BE2C (cell line): ENCODE measurements at regions not wholly inside any gene's neighbourhood (a gene's known extent, or its start where the extent isn't known, plus 50 kb on each side); places are given as distances from the start of the nearest gene placed in this dataset.

Source experiments
- DNase-seq: peaks from one replicate; pipeline ENCODE4 v3.0.0-alpha.2; 2020
- H3K27me3 ChIP-seq: fragments of 250-450 bp; sonication (Bioruptor Pico); 2 replicates; pipeline ENCODE4 v1.5.1; 2020; ENCODE audit warnings: mild to moderate bottlenecking
- H3K36me3 ChIP-seq: fragments of 250-450 bp; sonication (Bioruptor Pico); 2 replicates; pipeline ENCODE4 v1.5.1; 2020; ENCODE audit warnings: mild to moderate bottlenecking
- H3K4me1 ChIP-seq: fragments of 250-450 bp; sonication (Bioruptor Pico); 2 replicates; pipeline ENCODE4 v1.5.1; 2020
- H3K4me3 ChIP-seq: 2 replicates; pipeline ENCODE4 v1.5.1; 2011; ENCODE audit warnings: low read depth, low read length
- H3K9me3 ChIP-seq: fragments of 250-450 bp; sonication (Bioruptor Pico); 2 replicates; pipeline ENCODE4 v1.5.1; 2020
- TF ChIP-seq, protein P1 (sequence below): IDR thresholded peaks from 2 replicates; pipeline ENCODE4 v1.5.1; 2012; ENCODE audit warnings: mild to moderate bottlenecking, low read depth, low read length

GRCh38 chr5:3114467-3114866 is 363.0 kb upstream of the IRX2 start:
- no peaks in the 10 kb centered on the region for H3K4me1 ChIP-seq
- TF ChIP-seq, protein P1, sequence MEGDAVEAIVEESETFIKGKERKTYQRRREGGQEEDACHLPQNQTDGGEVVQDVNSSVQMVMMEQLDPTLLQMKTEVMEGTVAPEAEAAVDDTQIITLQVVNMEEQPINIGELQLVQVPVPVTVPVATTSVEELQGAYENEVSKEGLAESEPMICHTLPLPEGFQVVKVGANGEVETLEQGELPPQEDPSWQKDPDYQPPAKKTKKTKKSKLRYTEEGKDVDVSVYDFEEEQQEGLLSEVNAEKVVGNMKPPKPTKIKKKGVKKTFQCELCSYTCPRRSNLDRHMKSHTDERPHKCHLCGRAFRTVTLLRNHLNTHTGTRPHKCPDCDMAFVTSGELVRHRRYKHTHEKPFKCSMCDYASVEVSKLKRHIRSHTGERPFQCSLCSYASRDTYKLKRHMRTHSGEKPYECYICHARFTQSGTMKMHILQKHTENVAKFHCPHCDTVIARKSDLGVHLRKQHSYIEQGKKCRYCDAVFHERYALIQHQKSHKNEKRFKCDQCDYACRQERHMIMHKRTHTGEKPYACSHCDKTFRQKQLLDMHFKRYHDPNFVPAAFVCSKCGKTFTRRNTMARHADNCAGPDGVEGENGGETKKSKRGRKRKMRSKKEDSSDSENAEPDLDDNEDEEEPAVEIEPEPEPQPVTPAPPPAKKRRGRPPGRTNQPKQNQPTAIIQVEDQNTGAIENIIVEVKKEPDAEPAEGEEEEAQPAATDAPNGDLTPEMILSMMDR: no peak
- DNase-seq: no peak
- H3K9me3 ChIP-seq: peaks cover 2% of the 10 kb centered on the region; the same call in 1 of the 2 replicates
- H3K27me3 ChIP-seq: no peaks in the 10 kb centered on the region
- H3K36me3 ChIP-seq: no peaks in the 10 kb centered on the region
- no peak overlapping the region for H3K4me3 ChIP-seq

GRCh38 chr5:3110371-3110770 is 358.9 kb upstream of the IRX2 start:
- TF ChIP-seq, protein P1: no peak
- H3K27me3 ChIP-seq: no peaks in the 10 kb centered on the region
- no peaks in the 10 kb centered on the region for H3K4me1 ChIP-seq
- no peaks in the 10 kb centered on the region for H3K36me3 ChIP-seq
- H3K9me3 ChIP-seq: no peaks in the 10 kb centered on the region
- H3K4me3 ChIP-seq: no peak overlapping the region
- DNase-seq: no peak

DNA sequence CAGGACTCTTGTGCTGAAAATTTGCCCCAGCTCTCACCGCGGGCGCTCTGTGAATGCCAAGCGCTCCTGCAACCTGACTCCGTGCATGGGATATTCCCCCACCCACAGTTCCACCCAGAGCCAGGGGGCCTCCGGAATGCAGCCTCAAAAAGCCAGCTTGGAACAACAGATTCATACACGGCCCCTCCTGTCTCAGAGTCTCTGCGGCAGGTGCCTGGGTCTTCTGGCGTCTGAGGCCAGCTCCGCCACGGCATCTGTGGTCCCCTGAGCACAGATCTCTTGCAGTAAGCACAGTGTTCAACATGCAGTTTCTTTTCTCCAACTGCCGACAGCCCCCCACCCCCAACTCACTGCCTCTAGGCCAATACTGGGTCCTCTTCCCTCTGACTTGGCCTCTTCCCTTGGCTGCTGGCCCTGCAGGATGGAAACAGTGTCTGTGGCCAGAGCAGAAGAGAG is 355.7 kb upstream of the IRX2 start:
- no peaks in the 10 kb centered on the region for H3K36me3 ChIP-seq
- DNase-seq: no peak

GRCh38 chr5:3105581-3105980 is 354.1 kb upstream of the IRX2 start:
- TF ChIP-seq, protein P1: no peak
- H3K4me3 ChIP-seq: no peak overlapping the region
- H3K9me3 ChIP-seq: no peaks in the 10 kb centered on the region; the same call in 1 of the 2 replicates
- no peaks in the 10 kb centered on the region for H3K36me3 ChIP-seq
- no peaks in the 10 kb centered on the region for H3K27me3 ChIP-seq
- DNase-seq: no peak
- H3K4me1 ChIP-seq: no peaks in the 10 kb centered on the region

More for the DNA sequence above, 355.7 kb upstream of the IRX2 start:
- no peaks in the 10 kb centered on the region for H3K4me1 ChIP-seq
- TF ChIP-seq, protein P1: no peak
- no peaks in the 10 kb centered on the region; the same call in 1 of the 2 replicates for H3K9me3 ChIP-seq
- H3K27me3 ChIP-seq: no peaks in the 10 kb centered on the region
- no peak overlapping the region for H3K4me3 ChIP-seq

GRCh38 chr5:3105172-3105571 is 353.7 kb upstream of the IRX2 start:
- DNase-seq: no peak
- Histone ChIP-seq H3K9me3 (no peaks in the 10 kb centered on the region; the same call in 1 of the 2 replicates), H3K4me3 (no peak overlapping the region), H3K27me3 (no peaks in the 10 kb centered on the region), H3K36me3 (no peaks in the 10 kb centered on the region), H3K4me1 (no peaks in the 10 kb centered on the region)
- TF ChIP-seq, protein P1: no peak

GRCh38 chr5:3104429-3105060 is 353.1 kb upstream of the IRX2 start:
- Histone ChIP-seq H3K4me3 (no peak overlapping the region), H3K27me3 (no peaks in the 10 kb centered on the region), H3K36me3 (no peaks in the 10 kb centered on the region), H3K9me3 (no peaks in the 10 kb centered on the region; the same call in 1 of the 2 replicates), H3K4me1 (no peaks in the 10 kb centered on the region)
- DNase-seq: no peak
- TF ChIP-seq, protein P1: no peak
